ENCODE measurements at regions not wholly inside any gene's neighbourhood (a gene's known extent, or its start where the extent isn't known, plus 50 kb on each side); places are given as distances from the start of the nearest gene placed in this dataset.

DNA sequence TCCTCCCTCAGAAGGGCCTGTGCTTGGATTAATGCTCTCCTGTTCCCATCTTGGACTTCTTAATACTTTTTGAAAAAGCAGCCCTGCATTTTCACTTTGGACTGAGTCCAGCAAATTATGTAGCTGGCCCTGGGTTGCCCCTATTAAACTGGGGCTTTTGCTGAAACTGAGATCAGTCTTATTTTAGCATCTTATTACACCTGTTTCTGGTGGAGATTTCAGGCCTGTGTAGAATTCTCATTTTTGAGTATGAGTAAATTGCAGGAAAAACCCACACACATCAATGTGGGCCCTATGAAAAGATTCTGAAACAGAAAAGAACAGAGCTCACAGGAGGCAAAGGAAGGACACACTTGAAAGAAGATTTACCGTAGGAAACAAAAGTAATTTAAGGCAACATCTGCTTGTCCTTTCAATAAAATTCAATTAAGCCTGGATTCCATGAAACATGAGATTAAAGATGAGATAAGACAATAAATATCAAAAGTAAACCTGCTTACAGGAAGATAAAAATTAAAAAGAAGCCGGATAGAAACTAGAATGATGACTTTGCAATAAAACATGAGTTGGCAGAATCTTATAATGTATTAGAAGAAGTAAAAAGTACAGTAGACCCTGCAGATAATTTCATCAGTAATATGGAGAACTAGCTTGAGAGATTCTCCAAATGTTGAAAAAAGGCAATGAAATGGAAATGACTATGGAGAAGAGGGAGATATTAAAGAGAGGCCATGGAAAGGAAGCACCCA lies 90.7 kb upstream of the GCFC2 start:
- TF ChIP-seq, protein P1, sequence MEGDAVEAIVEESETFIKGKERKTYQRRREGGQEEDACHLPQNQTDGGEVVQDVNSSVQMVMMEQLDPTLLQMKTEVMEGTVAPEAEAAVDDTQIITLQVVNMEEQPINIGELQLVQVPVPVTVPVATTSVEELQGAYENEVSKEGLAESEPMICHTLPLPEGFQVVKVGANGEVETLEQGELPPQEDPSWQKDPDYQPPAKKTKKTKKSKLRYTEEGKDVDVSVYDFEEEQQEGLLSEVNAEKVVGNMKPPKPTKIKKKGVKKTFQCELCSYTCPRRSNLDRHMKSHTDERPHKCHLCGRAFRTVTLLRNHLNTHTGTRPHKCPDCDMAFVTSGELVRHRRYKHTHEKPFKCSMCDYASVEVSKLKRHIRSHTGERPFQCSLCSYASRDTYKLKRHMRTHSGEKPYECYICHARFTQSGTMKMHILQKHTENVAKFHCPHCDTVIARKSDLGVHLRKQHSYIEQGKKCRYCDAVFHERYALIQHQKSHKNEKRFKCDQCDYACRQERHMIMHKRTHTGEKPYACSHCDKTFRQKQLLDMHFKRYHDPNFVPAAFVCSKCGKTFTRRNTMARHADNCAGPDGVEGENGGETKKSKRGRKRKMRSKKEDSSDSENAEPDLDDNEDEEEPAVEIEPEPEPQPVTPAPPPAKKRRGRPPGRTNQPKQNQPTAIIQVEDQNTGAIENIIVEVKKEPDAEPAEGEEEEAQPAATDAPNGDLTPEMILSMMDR (conservative IDR thresholded peaks at IDR 0.05) = no peak
- no peak for TF ChIP-seq ZFX (IDR thresholded peaks at IDR 0.05)

All from C4-2B (cell line).